Chondrocyte (in vitro differentiated cells): ENCODE measurements at regions not wholly inside any gene's neighbourhood (a gene's known extent, or its start where the extent isn't known, plus 50 kb on each side); places are given as distances from the start of the nearest gene placed in this dataset.
A peak's percentile ranks its signal among the peaks of the same experiment; 100 is the strongest.
"Not testable (repeated sequence)": the region's sequence is repeated elsewhere in the genome, so short reads cannot be mapped to it uniquely, and the experiment has no call there.

Experiments used
- DNase-seq: peaks from one replicate; pipeline ENCODE4 v3.0.0; 2021; ENCODE audit warnings: mixed read lengths, low spot score
- H3K27ac Mint-ChIP-seq: one replicate; pipeline ENCODE4 v1.8.0; 2021; ENCODE audit warnings: mild to moderate bottlenecking, moderate library complexity, mixed read lengths; ENCODE audit not compliant: unreplicated experiment
- H3K27me3 Mint-ChIP-seq: 2 replicates; pipeline ENCODE4 v1.8.0; 2021; ENCODE audit warnings: low read depth, mixed read lengths
- H3K36me3 Mint-ChIP-seq: 2 replicates; pipeline ENCODE4 v1.8.0; 2021; ENCODE audit warnings: low read depth, mixed read lengths
- H3K4me1 Mint-ChIP-seq: 2 replicates; pipeline ENCODE4 v1.8.0; 2021; ENCODE audit warnings: low read depth, mild to moderate bottlenecking, mixed read lengths
- H3K4me3 Mint-ChIP-seq: one replicate; pipeline ENCODE4 v1.8.0; 2021; ENCODE audit warnings: mild to moderate bottlenecking, moderate library complexity, mixed read lengths; ENCODE audit not compliant: unreplicated experiment
- H3K9me3 Mint-ChIP-seq: 2 replicates; pipeline ENCODE4 v1.8.0; 2021; ENCODE audit warnings: low read depth, mixed read lengths
- CTCF ChIP-seq: fragments of 200-600 bp; sonication (generic); IDR thresholded peaks from 2 replicates; pipeline ENCODE4 v1.5.0; 2021; ENCODE audit warnings: antibody characterized with exemption, mild to moderate bottlenecking, moderate library complexity

GRCh38 chr11:86735451-86736290 is 63.3 kb upstream of the ME3 start:
- peaks cover 65% of the 10 kb centered on the region for H3K4me1 Mint-ChIP-seq
- no peaks in the 10 kb centered on the region for H3K27me3 Mint-ChIP-seq
- peak overlapping the region; percentile 87 for H3K27ac Mint-ChIP-seq
- no peaks in the 10 kb centered on the region for H3K9me3 Mint-ChIP-seq
- no peaks in the 10 kb centered on the region for H3K36me3 Mint-ChIP-seq
- DNase-seq, result no peak
- no peak for TF ChIP-seq CTCF
- H3K4me3 Mint-ChIP-seq, result no peak overlapping the region

GRCh38 chr11:86732739-86733138 is 60.3 kb upstream of the ME3 start:
- H3K9me3 Mint-ChIP-seq, H3K27me3 Mint-ChIP-seq, DNase-seq, H3K36me3 Mint-ChIP-seq, H3K4me3 Mint-ChIP-seq, H3K27ac Mint-ChIP-seq: not testable (repeated sequence)
- peaks cover 41% of the 10 kb centered on the region for H3K4me1 Mint-ChIP-seq

DNA sequence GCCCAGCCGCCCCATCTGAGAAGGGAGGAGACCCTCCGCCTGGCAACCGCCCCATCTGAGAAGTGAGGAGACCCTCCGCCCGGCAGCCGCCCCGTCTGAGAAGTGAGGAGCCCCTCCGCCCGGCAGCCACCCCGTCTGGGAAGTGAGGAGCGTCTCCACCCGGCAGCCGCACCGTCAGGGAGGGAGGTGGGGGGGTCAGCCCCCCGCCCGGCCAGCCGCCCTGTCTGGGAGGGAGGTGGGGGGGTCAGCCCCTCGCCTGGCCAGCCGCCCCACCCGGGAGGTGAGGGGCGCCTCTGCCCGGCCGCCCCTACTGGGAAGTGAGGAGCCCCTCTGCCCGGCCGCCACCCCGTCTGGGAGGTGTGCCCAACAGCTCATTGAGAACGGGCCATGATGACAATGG is 59.9 kb upstream of the ME3 start:
- H3K27ac Mint-ChIP-seq, H3K27me3 Mint-ChIP-seq, H3K9me3 Mint-ChIP-seq, H3K4me3 Mint-ChIP-seq, DNase-seq, H3K36me3 Mint-ChIP-seq: not testable (repeated sequence)
- peaks cover 37% of the 10 kb centered on the region for H3K4me1 Mint-ChIP-seq

- not testable (repeated sequence) for DNase-seq, H3K4me3 Mint-ChIP-seq, H3K9me3 Mint-ChIP-seq, H3K27ac Mint-ChIP-seq, H3K36me3 Mint-ChIP-seq, H3K27me3 Mint-ChIP-seq
- peaks cover 20% of the 10 kb centered on the region for H3K4me1 Mint-ChIP-seq
These were observed 57.2 kb upstream of the ME3 start for GRCh38 chr11:86729576-86729975.

DNA sequence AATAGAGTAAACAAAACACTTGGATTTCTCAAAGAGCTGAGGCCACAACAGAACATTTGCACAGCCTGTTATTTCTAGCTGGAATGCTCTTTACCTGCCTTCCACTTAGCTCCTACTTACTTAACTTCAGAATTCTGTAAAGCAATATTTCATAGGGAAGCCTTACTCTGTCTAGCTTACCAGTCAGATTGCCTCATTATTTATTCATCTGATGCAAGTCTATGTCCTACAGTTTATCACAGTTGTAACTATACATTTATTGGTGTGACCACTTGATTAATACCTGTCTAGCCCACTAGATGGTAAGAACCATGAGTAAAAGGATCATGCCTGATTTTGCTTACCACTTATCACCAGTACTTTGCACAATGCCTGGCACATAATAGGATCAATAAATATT is 56.1 kb upstream of the ME3 start:
- H3K36me3 Mint-ChIP-seq, result no peaks in the 10 kb centered on the region
- no peak overlapping the region for H3K4me3 Mint-ChIP-seq
- H3K9me3 Mint-ChIP-seq, result peaks cover 5% of the 10 kb centered on the region
- TF ChIP-seq CTCF, result no peak
- H3K27me3 Mint-ChIP-seq, result no peaks in the 10 kb centered on the region
- no peak for DNase-seq
- no peak overlapping the region for H3K27ac Mint-ChIP-seq
- peaks cover 16% of the 10 kb centered on the region for H3K4me1 Mint-ChIP-seq

GRCh38 chr11:86726770-86727504 is 54.5 kb upstream of the ME3 start:
- Mint-ChIP-seq H3K9me3 (peaks cover 13% of the 10 kb centered on the region), H3K27ac (no peak overlapping the region), H3K27me3 (no peaks in the 10 kb centered on the region), H3K36me3 (peaks cover 5% of the 10 kb centered on the region), H3K4me3 (no peak overlapping the region), H3K4me1 (peaks cover 25% of the 10 kb centered on the region)
- DNase-seq, result no peak
- no peak for TF ChIP-seq CTCF
